ENCODE measurements at regions not wholly inside any gene's neighbourhood (a gene's known extent, or its start where the extent isn't known, plus 50 kb on each side); places are given as distances from the start of the nearest gene placed in this dataset.
"Not testable (repeated sequence)": the region's sequence is repeated elsewhere in the genome, so short reads cannot be mapped to it uniquely, and the experiment has no call there.

DNA sequence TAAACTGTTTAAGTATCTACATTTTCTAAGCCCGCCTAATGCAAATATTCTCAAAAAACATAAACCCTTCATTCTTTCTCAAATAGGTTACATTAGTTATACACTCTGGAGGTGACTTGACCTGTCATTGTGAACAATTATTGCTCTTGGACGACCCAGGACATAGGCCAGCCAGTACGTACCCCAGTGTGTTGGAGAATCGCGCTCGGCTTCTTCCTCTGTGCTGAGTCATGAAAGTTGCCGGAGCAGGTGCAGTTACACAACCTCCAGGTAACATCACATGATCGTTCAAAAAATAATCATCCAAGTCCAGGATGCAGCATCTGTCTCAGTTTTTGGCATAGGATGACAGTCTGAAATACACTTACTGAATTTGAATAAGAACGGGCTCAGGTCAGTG lies 71.9 kb upstream of the SAMD11 start:
- not testable (repeated sequence) for TF ChIP-seq EZH2 (IDR thresholded peaks at IDR 0.05; ENCODE audit: borderline replicate concordance, low read depth, low read length, severe bottlenecking); JUN (IDR thresholded peaks at IDR 0.05; ENCODE audit: borderline replicate concordance, insufficient read depth, insufficient read length, low read depth); POLR2A (IDR thresholded peaks at IDR 0.05; ENCODE audit: low read depth, low read length)
- TF ChIP-seq, protein P1, sequence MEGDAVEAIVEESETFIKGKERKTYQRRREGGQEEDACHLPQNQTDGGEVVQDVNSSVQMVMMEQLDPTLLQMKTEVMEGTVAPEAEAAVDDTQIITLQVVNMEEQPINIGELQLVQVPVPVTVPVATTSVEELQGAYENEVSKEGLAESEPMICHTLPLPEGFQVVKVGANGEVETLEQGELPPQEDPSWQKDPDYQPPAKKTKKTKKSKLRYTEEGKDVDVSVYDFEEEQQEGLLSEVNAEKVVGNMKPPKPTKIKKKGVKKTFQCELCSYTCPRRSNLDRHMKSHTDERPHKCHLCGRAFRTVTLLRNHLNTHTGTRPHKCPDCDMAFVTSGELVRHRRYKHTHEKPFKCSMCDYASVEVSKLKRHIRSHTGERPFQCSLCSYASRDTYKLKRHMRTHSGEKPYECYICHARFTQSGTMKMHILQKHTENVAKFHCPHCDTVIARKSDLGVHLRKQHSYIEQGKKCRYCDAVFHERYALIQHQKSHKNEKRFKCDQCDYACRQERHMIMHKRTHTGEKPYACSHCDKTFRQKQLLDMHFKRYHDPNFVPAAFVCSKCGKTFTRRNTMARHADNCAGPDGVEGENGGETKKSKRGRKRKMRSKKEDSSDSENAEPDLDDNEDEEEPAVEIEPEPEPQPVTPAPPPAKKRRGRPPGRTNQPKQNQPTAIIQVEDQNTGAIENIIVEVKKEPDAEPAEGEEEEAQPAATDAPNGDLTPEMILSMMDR (IDR thresholded peaks at IDR 0.05; ENCODE audit: extremely low read depth in 1 of 2, insufficient read depth in 1 of 2, low read depth in 1 of 2, low read length in 2 of 2): not testable (repeated sequence)
- TF ChIP-seq, protein P2, sequence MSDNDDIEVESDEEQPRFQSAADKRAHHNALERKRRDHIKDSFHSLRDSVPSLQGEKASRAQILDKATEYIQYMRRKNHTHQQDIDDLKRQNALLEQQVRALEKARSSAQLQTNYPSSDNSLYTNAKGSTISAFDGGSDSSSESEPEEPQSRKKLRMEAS (IDR thresholded peaks at IDR 0.05; ENCODE audit: insufficient read depth, insufficient read length): not testable (repeated sequence)
